ENCODE measurements at regions not wholly inside any gene's neighbourhood (a gene's known extent, or its start where the extent isn't known, plus 50 kb on each side); places are given as distances from the start of the nearest gene placed in this dataset.

GRCh38 chr9:104276709-104277245 lies 182.7 kb downstream of the SMC2 start:
- CTCF ChIA-PET, result no interaction called here
- Histone ChIP-seq H3K9me3 (ENCODE audit: control extremely low read depth in 1 of 3, control insufficient read depth in 2 of 3, insufficient read depth in 1 of 3, low read length in 2 of 3) (no peaks in the 10 kb centered on the region), H3K4me2 (replicated peaks; ENCODE audit: low read depth, low read length, poor library complexity, severe bottlenecking) (no peak overlapping the region), H3K4me1 (ENCODE audit: control insufficient read depth in 2 of 2, insufficient read depth in 2 of 2, low read length in 2 of 2) (no peaks in the 10 kb centered on the region), H4K20me1 (ENCODE audit: control insufficient read depth, insufficient read depth, low read length, poor library complexity, severe bottlenecking) (no peaks in the 10 kb centered on the region), H3K79me2 (ENCODE audit: control insufficient read depth, insufficient read depth, low read length) (no peaks in the 10 kb centered on the region), H3K27ac (ENCODE audit: low read length in 2 of 2) (no peak overlapping the region), H3K36me3 (replicated peaks in 1 of 2; ENCODE audit: control extremely low read depth in 1 of 2, control insufficient read depth in 1 of 2, extremely low read depth in 1 of 2, insufficient read depth in 2 of 2, low read length in 1 of 2) (no peaks in the 10 kb centered on the region), H2AFZ (ENCODE audit: insufficient read depth, low read depth, low read length, poor library complexity, severe bottlenecking) (no peak overlapping the region), H3K9ac (ENCODE audit: low read length) (no peak overlapping the region), H3K27me3 (replicated peaks in 1 of 4; ENCODE audit: control extremely low read depth in 1 of 4, control insufficient read depth in 3 of 4, insufficient read depth in 4 of 4, low read length in 3 of 4) (no peaks in the 10 kb centered on the region), H3K4me3 (ENCODE audit: control extremely low read depth in 1 of 5, extremely low read depth in 1 of 5, insufficient read depth in 1 of 5, low read depth in 2 of 5, low read length in 4 of 5) (no peak overlapping the region)
- ATAC-seq (ENCODE audit: low read depth) (no peak), DNase-seq (no peak)
- Mint-ChIP-seq H3K9me3 (ENCODE audit: insufficient read depth) (peaks cover 2% of the 10 kb centered on the region), H3K4me3 (no peak overlapping the region), H3K4me1 (no peaks in the 10 kb centered on the region), H3K27me3 (no peaks in the 10 kb centered on the region), H3K27ac (no peak overlapping the region)
- POLR2A ChIA-PET, result no interaction called here
- intact Hi-C loops (cut with micrococcal nuclease), result no loop called here
- 85% methylated on average over 2 of the region's 3 CpGs for WGBS (ENCODE audit: insufficient coverage)
- TF ChIP-seq, protein P1, sequence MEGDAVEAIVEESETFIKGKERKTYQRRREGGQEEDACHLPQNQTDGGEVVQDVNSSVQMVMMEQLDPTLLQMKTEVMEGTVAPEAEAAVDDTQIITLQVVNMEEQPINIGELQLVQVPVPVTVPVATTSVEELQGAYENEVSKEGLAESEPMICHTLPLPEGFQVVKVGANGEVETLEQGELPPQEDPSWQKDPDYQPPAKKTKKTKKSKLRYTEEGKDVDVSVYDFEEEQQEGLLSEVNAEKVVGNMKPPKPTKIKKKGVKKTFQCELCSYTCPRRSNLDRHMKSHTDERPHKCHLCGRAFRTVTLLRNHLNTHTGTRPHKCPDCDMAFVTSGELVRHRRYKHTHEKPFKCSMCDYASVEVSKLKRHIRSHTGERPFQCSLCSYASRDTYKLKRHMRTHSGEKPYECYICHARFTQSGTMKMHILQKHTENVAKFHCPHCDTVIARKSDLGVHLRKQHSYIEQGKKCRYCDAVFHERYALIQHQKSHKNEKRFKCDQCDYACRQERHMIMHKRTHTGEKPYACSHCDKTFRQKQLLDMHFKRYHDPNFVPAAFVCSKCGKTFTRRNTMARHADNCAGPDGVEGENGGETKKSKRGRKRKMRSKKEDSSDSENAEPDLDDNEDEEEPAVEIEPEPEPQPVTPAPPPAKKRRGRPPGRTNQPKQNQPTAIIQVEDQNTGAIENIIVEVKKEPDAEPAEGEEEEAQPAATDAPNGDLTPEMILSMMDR (IDR thresholded peaks at IDR 0.05), result no peak
- TF ChIP-seq EZH2 (IDR thresholded peaks at IDR 0.05; ENCODE audit: borderline replicate concordance, insufficient read depth, low read depth, low read length, poor library complexity, severe bottlenecking), result no peak

GRCh38 chr9:104278929-104279496 lies 184.9 kb downstream of the SMC2 start:
- Histone ChIP-seq H3K4me2 (replicated peaks; ENCODE audit: low read depth, low read length, poor library complexity, severe bottlenecking) (no peak overlapping the region), H3K27me3 (replicated peaks in 1 of 4; ENCODE audit: control extremely low read depth in 1 of 4, control insufficient read depth in 3 of 4, insufficient read depth in 4 of 4, low read length in 3 of 4) (no peaks in the 10 kb centered on the region), H2AFZ (ENCODE audit: insufficient read depth, low read depth, low read length, poor library complexity, severe bottlenecking) (no peak overlapping the region), H3K27ac (ENCODE audit: low read length in 2 of 2) (no peak overlapping the region), H3K4me3 (ENCODE audit: control extremely low read depth in 1 of 5, extremely low read depth in 1 of 5, insufficient read depth in 1 of 5, low read depth in 2 of 5, low read length in 4 of 5) (no peak overlapping the region), H4K20me1 (ENCODE audit: control insufficient read depth, insufficient read depth, low read length, poor library complexity, severe bottlenecking) (no peaks in the 10 kb centered on the region), H3K79me2 (ENCODE audit: control insufficient read depth, insufficient read depth, low read length) (no peaks in the 10 kb centered on the region), H3K9ac (ENCODE audit: low read length) (no peak overlapping the region), H3K36me3 (replicated peaks in 1 of 2; ENCODE audit: control extremely low read depth in 1 of 2, control insufficient read depth in 1 of 2, extremely low read depth in 1 of 2, insufficient read depth in 2 of 2, low read length in 1 of 2) (no peaks in the 10 kb centered on the region), H3K9me3 (ENCODE audit: control extremely low read depth in 1 of 3, control insufficient read depth in 2 of 3, insufficient read depth in 1 of 3, low read length in 2 of 3) (no peaks in the 10 kb centered on the region), H3K4me1 (ENCODE audit: control insufficient read depth in 2 of 2, insufficient read depth in 2 of 2, low read length in 2 of 2) (no peaks in the 10 kb centered on the region)
- H3K9me3 Mint-ChIP-seq (ENCODE audit: insufficient read depth), result peaks cover 2% of the 10 kb centered on the region
- H3K27ac Mint-ChIP-seq, result no peak overlapping the region
- ATAC-seq (ENCODE audit: low read depth) (no peak), DNase-seq (no peak)
- CTCF ChIA-PET, result no interaction called here
- H3K4me1 Mint-ChIP-seq, result no peaks in the 10 kb centered on the region
- POLR2A ChIA-PET, result no interaction called here
- H3K27me3 Mint-ChIP-seq, result no peaks in the 10 kb centered on the region
- TF ChIP-seq, protein P1 (IDR thresholded peaks at IDR 0.05), result no peak
- no peak for TF ChIP-seq EZH2 (IDR thresholded peaks at IDR 0.05; ENCODE audit: borderline replicate concordance, insufficient read depth, low read depth, low read length, poor library complexity, severe bottlenecking)
- 91% methylated on average over 1 of the region's 2 CpGs for WGBS (ENCODE audit: insufficient coverage)
- intact Hi-C loops (cut with micrococcal nuclease), result no loop called here
- no peak overlapping the region for H3K4me3 Mint-ChIP-seq
